Omental fat pad (tissue), 3 donors: ENCODE measurements at regions not wholly inside any gene's neighbourhood (a gene's known extent, or its start where the extent isn't known, plus 50 kb on each side); places are given as distances from the start of the nearest gene placed in this dataset.

ENCODE experiments used
- ATAC-seq: fragments of 150-250 bp; one replicate; pipeline ENCODE4 v1.9.1; 2016; ENCODE audit warnings: mild to moderate bottlenecking, moderate library complexity; ENCODE audit not compliant: low FRiP score
- DNase-seq: peaks from one replicate; pipeline ENCODE4 v3.0.0-alpha.2; 2019; ENCODE audit warnings: low spot score
- TF ChIP-seq, protein P1 (sequence below), 3 donors: fragments of 450-650 bp; IDR thresholded peaks; one replicate each; pipeline ENCODE4 v1.5.1; 2016 to 2017; ENCODE audit warnings: antibody characterized with exemption in 3 of 3, mild to moderate bottlenecking in 3 of 3, moderate library complexity in 2 of 3

DNA sequence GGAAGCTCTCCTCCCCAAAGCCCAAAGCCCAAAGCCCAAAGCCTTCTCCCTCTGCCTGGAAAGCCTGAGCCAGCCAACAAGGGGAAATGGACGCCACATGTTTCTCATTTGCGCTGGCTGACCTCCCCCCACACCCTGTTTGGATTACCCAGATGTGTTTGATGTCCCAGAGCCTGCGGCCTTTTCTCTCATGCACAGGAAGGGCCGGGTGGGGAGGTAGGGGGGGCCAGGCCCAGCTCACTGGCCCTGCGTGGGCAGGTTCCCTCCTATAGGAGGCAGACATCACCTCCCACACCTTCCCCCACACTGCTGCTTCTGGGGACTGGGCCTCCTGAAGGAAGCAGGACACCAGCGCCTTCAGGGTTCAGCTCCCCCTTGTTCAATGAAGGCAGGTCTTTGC, 116.3 kb downstream of the NAV1 start:
- DNase-seq (no peak), ATAC-seq (no peak)
- TF ChIP-seq, protein P1, sequence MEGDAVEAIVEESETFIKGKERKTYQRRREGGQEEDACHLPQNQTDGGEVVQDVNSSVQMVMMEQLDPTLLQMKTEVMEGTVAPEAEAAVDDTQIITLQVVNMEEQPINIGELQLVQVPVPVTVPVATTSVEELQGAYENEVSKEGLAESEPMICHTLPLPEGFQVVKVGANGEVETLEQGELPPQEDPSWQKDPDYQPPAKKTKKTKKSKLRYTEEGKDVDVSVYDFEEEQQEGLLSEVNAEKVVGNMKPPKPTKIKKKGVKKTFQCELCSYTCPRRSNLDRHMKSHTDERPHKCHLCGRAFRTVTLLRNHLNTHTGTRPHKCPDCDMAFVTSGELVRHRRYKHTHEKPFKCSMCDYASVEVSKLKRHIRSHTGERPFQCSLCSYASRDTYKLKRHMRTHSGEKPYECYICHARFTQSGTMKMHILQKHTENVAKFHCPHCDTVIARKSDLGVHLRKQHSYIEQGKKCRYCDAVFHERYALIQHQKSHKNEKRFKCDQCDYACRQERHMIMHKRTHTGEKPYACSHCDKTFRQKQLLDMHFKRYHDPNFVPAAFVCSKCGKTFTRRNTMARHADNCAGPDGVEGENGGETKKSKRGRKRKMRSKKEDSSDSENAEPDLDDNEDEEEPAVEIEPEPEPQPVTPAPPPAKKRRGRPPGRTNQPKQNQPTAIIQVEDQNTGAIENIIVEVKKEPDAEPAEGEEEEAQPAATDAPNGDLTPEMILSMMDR (IDR thresholded peaks at IDR 0.05) = no peak

DNA sequence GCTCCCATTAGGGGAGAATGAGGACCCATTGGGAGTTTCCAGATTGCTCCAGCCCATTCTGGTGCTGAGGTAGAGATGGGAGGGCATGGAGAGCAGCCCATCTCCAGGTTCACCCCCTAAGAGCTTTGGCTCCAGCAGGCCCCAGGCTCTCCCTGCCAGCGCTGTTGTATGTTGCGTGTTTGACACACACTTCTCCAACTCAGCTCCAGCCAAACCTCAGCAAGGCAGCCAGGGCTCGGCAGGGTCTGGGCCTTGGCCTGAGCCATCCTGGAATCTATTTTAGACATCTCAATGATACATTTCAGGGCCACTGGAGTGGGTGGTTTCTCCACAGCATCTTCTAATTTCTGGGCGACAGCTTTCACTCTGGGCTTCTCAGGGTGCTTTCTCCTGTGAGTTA, 117.0 kb downstream of the NAV1 start:
- DNase-seq (no peak), ATAC-seq (no peak)
- TF ChIP-seq, protein P1 (IDR thresholded peaks at IDR 0.05) = no peak

DNA sequence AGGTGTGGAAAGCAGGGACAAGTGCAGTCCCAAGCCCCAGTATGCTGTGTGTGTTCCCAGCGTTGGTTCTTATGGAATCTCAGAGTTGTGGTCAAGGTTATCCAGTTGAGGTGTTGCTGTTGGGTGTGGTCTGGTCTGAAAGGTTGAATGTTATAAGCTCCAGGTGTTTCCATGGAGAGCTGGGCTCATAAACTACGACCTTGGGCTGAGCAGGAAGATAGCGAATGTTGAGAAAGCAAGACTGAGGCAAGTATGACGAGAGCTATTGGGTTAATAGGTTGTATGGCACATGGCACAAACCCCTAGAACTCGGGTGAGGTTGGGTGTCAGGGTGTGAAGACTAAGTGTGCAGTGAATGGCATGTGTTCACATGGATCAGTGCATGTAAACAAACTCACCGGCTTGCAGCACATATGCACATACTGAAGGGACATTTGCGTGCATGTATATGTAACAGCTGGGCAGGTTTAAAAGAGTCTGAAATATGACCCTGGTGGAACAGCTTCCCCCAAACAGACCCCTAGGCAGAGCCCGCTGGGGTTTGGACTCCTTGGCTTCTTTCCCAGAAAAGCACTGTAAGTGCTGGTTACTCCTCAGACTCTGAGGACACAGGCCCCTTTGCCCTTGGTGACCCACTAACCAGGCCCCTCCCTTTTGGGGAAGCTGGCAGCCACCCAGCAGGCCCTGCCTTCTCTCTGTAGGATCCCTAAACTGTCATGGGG, 117.5 kb downstream of the NAV1 start:
- TF ChIP-seq, protein P1 (IDR thresholded peaks at IDR 0.05) = no peak
- ATAC-seq (no peak), DNase-seq (no peak)

DNA sequence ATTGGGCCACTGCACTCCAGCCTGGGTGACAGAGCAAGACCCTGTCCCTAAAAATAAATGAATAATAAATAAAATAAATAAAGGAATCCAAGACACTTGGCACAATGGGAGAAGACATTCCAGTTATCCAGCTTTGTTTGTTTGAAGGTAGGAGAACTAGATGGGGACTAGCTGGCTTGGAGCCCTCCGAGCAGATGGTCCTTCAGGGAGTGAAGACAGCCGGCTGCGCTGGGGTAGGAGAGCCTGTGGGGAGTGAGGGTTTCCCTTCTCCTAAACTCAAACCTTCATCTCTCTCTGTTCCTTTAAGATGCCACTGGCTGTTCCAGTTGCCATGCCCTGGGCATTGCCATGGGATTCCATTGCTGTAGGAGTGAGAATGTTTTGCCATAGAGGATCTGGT, 120.6 kb downstream of the NAV1 start:
- TF ChIP-seq, protein P1 (IDR thresholded peaks at IDR 0.05) = no peak
- DNase-seq (no peak), ATAC-seq (no peak)

DNA sequence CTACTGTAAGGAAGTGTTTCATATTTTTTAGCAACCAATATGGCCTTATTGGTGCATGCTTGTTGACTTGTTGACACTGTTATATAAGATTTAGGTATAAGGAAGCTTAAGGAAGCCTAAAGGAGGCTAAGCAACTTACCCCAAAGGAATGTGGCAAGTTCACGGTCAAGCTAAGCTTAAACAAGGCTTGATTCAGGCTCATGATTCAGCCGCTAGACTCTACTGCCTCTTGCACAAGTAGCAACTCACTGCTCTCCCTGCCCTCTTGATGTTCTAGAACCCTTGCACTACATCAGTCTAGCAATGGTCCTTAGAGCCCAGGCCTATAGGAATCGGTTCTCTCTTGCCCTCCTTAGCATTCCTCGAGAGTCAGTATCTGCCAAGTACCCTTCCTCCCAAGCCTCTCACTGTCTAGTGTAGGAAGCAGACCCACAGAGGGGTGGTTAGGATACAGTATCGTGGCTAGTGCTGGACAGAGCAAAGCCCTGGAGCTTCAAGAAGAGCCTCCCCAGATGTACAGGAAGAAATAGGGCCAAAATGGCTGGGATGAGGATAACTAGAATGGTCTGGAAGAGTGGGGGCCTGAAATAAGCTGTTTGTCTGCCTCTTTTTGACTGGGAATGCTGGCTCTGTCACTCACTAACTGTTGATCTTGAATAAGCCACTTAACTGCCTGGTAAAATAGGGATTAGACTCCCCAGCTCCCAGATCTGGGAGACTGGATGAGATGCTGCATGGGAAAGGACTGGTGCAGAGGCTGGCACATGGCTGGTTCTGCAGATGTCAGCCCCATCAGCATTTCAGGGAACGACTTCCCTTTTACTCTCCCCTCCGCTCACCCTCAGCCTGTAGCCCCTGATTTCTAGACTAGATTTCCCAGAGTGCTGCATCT, 122.2 kb downstream of the NAV1 start:
- TF ChIP-seq, protein P1 (IDR thresholded peaks at IDR 0.05) = no peak
- no peak for ATAC-seq
- DNase-seq = no peak

DNA sequence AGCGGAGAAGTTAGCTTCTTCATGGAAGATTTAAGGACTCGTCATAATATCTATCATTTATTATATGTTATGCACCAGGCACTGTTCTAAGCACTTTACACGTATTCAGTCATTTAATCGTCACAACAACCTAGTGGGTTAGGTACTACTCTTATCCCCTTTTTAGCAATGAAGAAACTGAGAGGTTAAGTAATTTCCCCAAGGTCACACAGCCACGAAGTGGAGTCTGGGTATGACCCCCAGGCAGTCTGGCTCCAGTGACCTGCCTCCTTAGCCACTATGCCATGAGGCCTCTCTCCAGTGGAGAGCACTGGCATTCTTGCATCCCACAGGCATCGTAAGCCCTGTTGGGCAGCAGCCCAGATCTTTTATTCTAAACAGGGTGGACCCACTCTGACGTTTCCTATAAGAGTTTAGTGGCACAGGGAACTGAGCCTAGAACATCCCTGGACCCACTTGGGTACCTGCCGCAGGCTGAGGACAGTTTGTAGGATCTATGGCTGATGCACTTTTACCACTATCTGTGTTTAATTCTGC, 123.0 kb downstream of the NAV1 start:
- TF ChIP-seq, protein P1 (IDR thresholded peaks at IDR 0.05) = no peak
- ATAC-seq = no peak
- no peak for DNase-seq
